Nephron progenitor cell (in vitro differentiated cells): ENCODE measurements at regions not wholly inside any gene's neighbourhood (a gene's known extent, or its start where the extent isn't known, plus 50 kb on each side); places are given as distances from the start of the nearest gene placed in this dataset.

ENCODE experiments used
- DNase-seq: peaks from one replicate; pipeline ENCODE4 v3.0.0; 2021
- H3K27ac Mint-ChIP-seq: 2 replicates; pipeline ENCODE4 v1.8.0; 2021; ENCODE audit warnings: mild to moderate bottlenecking, moderate library complexity, mixed read lengths
- H3K27me3 Mint-ChIP-seq: 2 replicates; pipeline ENCODE4 v1.8.0; 2021; ENCODE audit warnings: mild to moderate bottlenecking, low read depth, mixed read lengths; ENCODE audit not compliant: poor library complexity
- H3K36me3 Mint-ChIP-seq: 2 replicates; pipeline ENCODE4 v1.8.0; 2021; ENCODE audit warnings: low read depth, mixed read lengths
- H3K4me1 Mint-ChIP-seq: 2 replicates; pipeline ENCODE4 v1.8.0; 2021; ENCODE audit warnings: mixed read lengths
- H3K4me3 Mint-ChIP-seq: 2 replicates; pipeline ENCODE4 v1.8.0; 2021; ENCODE audit warnings: mild to moderate bottlenecking, moderate library complexity, mixed read lengths
- H3K9me3 Mint-ChIP-seq: 2 replicates; pipeline ENCODE4 v1.8.0; 2021; ENCODE audit warnings: mild to moderate bottlenecking, moderate library complexity, mixed read lengths
- CTCF ChIP-seq: fragments of 200-600 bp; sonication (generic); IDR thresholded peaks from 2 replicates; pipeline ENCODE4 v1.5.0; 2021; ENCODE audit warnings: antibody characterized with exemption

- Mint-ChIP-seq H3K36me3 (no peaks in the 10 kb centered on the region), H3K4me3 (no peak overlapping the region), H3K4me1 (peaks cover 23% of the 10 kb centered on the region), H3K9me3 (peaks cover 17% of the 10 kb centered on the region), H3K27ac (no peak overlapping the region), H3K27me3 (peaks cover 28% of the 10 kb centered on the region)
- DNase-seq, result no peak
- no peak for TF ChIP-seq CTCF
These were observed 264.6 kb downstream of the HHIPL2 start for GRCh38 chr1:222283147-222283768.

- Mint-ChIP-seq H3K36me3 (no peaks in the 10 kb centered on the region), H3K4me3 (no peak overlapping the region), H3K9me3 (peaks cover 17% of the 10 kb centered on the region), H3K27me3 (peaks cover 18% of the 10 kb centered on the region), H3K27ac (no peak overlapping the region), H3K4me1 (no peaks in the 10 kb centered on the region)
- TF ChIP-seq CTCF, result no peak
- no peak for DNase-seq
These were observed 268.3 kb downstream of the HHIPL2 start for GRCh38 chr1:222279591-222279990.

- H3K27me3 Mint-ChIP-seq, result peaks cover 15% of the 10 kb centered on the region
- H3K27ac Mint-ChIP-seq, result no peak overlapping the region
- no peaks in the 10 kb centered on the region for H3K4me1 Mint-ChIP-seq
- peaks cover 17% of the 10 kb centered on the region for H3K9me3 Mint-ChIP-seq
- no peaks in the 10 kb centered on the region for H3K36me3 Mint-ChIP-seq
- no peak for DNase-seq
- H3K4me3 Mint-ChIP-seq, result no peak overlapping the region
- no peak for TF ChIP-seq CTCF
These were observed 269.4 kb downstream of the HHIPL2 start for GRCh38 chr1:222278501-222278900.

- H3K36me3 Mint-ChIP-seq, result no peaks in the 10 kb centered on the region
These were observed 272.0 kb downstream of the HHIPL2 start for GRCh38 chr1:222275729-222276465.

GRCh38 chr1:222275001-222275728, 272.7 kb downstream of the HHIPL2 start:
- Mint-ChIP-seq H3K4me3 (no peak overlapping the region), H3K27ac (no peak overlapping the region), H3K27me3 (peaks cover 5% of the 10 kb centered on the region), H3K9me3 (peaks cover 9% of the 10 kb centered on the region), H3K4me1 (no peaks in the 10 kb centered on the region), H3K36me3 (no peaks in the 10 kb centered on the region)
- DNase-seq, result no peak
- TF ChIP-seq CTCF, result no peak

More at GRCh38 chr1:222275729-222276465, 272.0 kb downstream of the HHIPL2 start:
- TF ChIP-seq CTCF, result no peak
- no peak overlapping the region for H3K27ac Mint-ChIP-seq
- H3K27me3 Mint-ChIP-seq, result peaks cover 8% of the 10 kb centered on the region
- H3K4me3 Mint-ChIP-seq, result no peak overlapping the region
- no peaks in the 10 kb centered on the region for H3K4me1 Mint-ChIP-seq
- peaks cover 12% of the 10 kb centered on the region for H3K9me3 Mint-ChIP-seq
- no peak for DNase-seq
